Activated CD4-positive, alpha-beta T cell treated with anti-CD3 and anti-CD28 coated beads, Interleukin-2, amount 10 ng/mL, durations not matched to agents 24 days and 14 days (primary cell): ENCODE measurements at regions not wholly inside any gene's neighbourhood (a gene's known extent, or its start where the extent isn't known, plus 50 kb on each side); places are given as distances from the start of the nearest gene placed in this dataset.

Source experiments
- DNase-seq: peaks from one replicate; pipeline ENCODE4 v3.0.0; 2022
- H3K27ac Mint-ChIP-seq: one replicate; pipeline ENCODE4 v1.8.0; 2022; ENCODE audit warnings: mild to moderate bottlenecking, mixed read lengths
- H3K27me3 Mint-ChIP-seq: one replicate; pipeline ENCODE4 v1.8.0; 2022; ENCODE audit warnings: mixed read lengths
- H3K36me3 Mint-ChIP-seq: one replicate; pipeline ENCODE4 v1.8.0; 2022; ENCODE audit warnings: low read depth, mild to moderate bottlenecking, mixed read lengths
- H3K4me1 Mint-ChIP-seq: one replicate; pipeline ENCODE4 v1.8.0; 2021; ENCODE audit warnings: mixed read lengths
- H3K4me3 Mint-ChIP-seq: one replicate; pipeline ENCODE4 v1.8.0; 2022; ENCODE audit warnings: mild to moderate bottlenecking, moderate library complexity, mixed read lengths
- H3K9me3 Mint-ChIP-seq: one replicate; pipeline ENCODE4 v1.8.0; 2021; ENCODE audit warnings: mixed read lengths
- intact Hi-C: fragments of 100-400 bp; cut with micrococcal nuclease; formaldehyde crosslinking; loops from one replicate; pipeline ENCODE4 v1.15.1; 2023

- Mint-ChIP-seq H3K4me1 (no peaks in the 10 kb centered on the region), H3K9me3 (no peaks in the 10 kb centered on the region), H3K27me3 (peaks cover 16% of the 10 kb centered on the region), H3K4me3 (no peak overlapping the region), H3K36me3 (no peaks in the 10 kb centered on the region), H3K27ac (no peak overlapping the region)
- intact Hi-C loops: no loop called here
- DNase-seq: no peak
These were observed 118.4 kb upstream of the SLC7A1 start for GRCh38 chr13:29713839-29714238.

DNA sequence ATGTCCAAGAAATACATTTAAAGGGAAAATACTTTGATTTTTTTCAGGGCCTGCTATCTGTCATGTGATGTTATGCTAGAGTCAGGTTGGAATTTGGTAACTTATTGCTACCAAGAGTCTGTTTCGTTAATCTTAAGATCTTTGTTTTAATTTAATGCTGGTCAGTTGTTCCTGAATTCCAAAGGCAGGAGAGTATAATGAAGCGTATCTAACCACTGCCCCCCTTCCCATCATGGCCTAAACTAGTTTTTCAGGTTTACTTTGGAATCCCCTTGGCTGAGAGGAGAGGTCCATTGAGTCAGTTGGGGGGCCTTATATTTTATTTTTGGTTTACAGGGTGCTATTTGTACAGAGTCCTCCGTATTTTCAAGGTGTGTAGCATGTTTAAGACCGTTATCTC, 116.3 kb upstream of the SLC7A1 start:
- intact Hi-C loops: no loop called here
- H3K4me3 Mint-ChIP-seq: no peak overlapping the region
- no peaks in the 10 kb centered on the region for H3K9me3 Mint-ChIP-seq
- H3K27ac Mint-ChIP-seq: no peak overlapping the region
- peaks cover 13% of the 10 kb centered on the region for H3K27me3 Mint-ChIP-seq
- H3K4me1 Mint-ChIP-seq: no peaks in the 10 kb centered on the region
- DNase-seq: no peak
- H3K36me3 Mint-ChIP-seq: no peaks in the 10 kb centered on the region

DNA sequence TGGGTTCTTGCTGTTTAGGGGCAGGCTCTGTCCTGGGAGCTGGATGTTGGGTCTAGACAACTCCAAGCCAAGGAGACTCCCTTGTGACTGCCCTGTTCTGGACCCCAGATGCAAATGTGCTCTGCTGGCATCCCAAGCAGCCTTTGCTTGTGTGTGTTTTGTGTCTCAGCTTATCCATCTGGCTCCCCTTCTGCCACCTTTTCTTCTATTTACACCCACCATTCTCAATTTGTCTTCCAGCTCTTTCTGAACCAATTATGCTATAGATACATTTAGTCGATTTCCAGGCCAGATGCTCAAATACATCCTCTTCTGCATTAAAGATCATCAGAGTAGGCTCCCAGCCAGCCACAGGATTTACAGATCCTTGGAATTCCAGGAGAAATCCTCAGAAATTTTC, 115.0 kb upstream of the SLC7A1 start:
- Mint-ChIP-seq H3K4me1 (no peaks in the 10 kb centered on the region), H3K9me3 (no peaks in the 10 kb centered on the region), H3K27me3 (peaks cover 13% of the 10 kb centered on the region), H3K36me3 (no peaks in the 10 kb centered on the region), H3K4me3 (no peak overlapping the region), H3K27ac (no peak overlapping the region)
- intact Hi-C loops: no loop called here
- DNase-seq: no peak

GRCh38 chr13:29709407-29710069, 114.0 kb upstream of the SLC7A1 start:
- no peaks in the 10 kb centered on the region for H3K4me1 Mint-ChIP-seq
- no peaks in the 10 kb centered on the region for H3K9me3 Mint-ChIP-seq
- H3K27me3 Mint-ChIP-seq: peaks cover 13% of the 10 kb centered on the region
- no peaks in the 10 kb centered on the region for H3K36me3 Mint-ChIP-seq
- intact Hi-C loops: loop anchor here (2.0 to 5.0 kb wide), 2 partner anchors 201 to 252 kb away; no protein-coding TSS in a partner anchor
- H3K27ac Mint-ChIP-seq: no peak overlapping the region
- H3K4me3 Mint-ChIP-seq: no peak overlapping the region
- DNase-seq: no peak

DNA sequence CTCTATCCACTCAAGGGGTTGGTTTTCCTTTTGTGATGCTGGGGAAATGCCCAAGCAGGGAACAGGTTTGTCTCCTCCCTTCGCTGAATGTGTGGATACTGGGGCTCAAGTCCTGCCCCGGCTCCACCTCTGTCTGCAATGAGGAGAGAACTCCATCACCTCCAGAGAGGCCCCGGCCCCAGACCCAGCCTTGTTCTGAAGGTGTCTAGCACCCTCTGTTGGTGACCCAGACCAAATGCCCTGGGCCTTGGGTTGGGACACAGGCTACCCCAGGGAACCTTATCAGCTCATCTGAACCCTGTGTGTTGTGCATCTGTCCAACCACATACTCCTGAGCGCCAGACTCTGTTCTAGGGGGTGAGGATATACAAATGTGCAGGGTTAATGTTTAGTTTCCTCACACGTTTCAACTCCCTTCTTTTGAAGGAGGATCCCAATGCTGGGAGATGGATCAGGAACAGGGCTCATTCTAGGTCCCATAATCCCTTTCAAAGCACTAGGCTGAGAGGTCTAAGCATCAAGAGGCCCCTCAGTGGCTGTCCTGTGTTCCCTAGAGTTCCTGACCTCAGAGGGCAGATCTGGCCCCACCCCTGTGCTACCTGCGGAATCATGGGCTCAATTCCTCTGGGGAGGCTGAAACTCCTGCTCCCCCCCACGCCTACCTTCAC, 112.5 kb upstream of the SLC7A1 start:
- Mint-ChIP-seq H3K4me3 (no peak overlapping the region), H3K27me3 (peaks cover 27% of the 10 kb centered on the region), H3K27ac (no peak overlapping the region), H3K36me3 (no peaks in the 10 kb centered on the region), H3K9me3 (no peaks in the 10 kb centered on the region), H3K4me1 (no peaks in the 10 kb centered on the region)
- peak; percentile 84 for DNase-seq
- intact Hi-C loops: loop anchor here (1.0 to 5.0 kb wide), 3 partner anchors 199 to 251 kb away; no protein-coding TSS in a partner anchor

GRCh38 chr13:29706923-29707322, 111.4 kb upstream of the SLC7A1 start:
- peaks cover 30% of the 10 kb centered on the region for H3K27me3 Mint-ChIP-seq
- intact Hi-C loops: loop anchor here (5.0 kb wide), 1 partner anchor 250 kb away; no protein-coding TSS in a partner anchor
- no peaks in the 10 kb centered on the region for H3K9me3 Mint-ChIP-seq
- DNase-seq: no peak
- no peaks in the 10 kb centered on the region for H3K4me1 Mint-ChIP-seq
- no peak overlapping the region for H3K27ac Mint-ChIP-seq
- no peak overlapping the region for H3K4me3 Mint-ChIP-seq
- H3K36me3 Mint-ChIP-seq: no peaks in the 10 kb centered on the region

- H3K27me3 Mint-ChIP-seq: peaks cover 37% of the 10 kb centered on the region
- intact Hi-C loops: loop anchor here (5.0 kb wide), 1 partner anchor 247 kb away; no protein-coding TSS in a partner anchor
- H3K9me3 Mint-ChIP-seq: no peaks in the 10 kb centered on the region
- H3K36me3 Mint-ChIP-seq: no peaks in the 10 kb centered on the region
- H3K4me3 Mint-ChIP-seq: no peak overlapping the region
- no peak overlapping the region for H3K27ac Mint-ChIP-seq
- H3K4me1 Mint-ChIP-seq: no peaks in the 10 kb centered on the region
- DNase-seq: no peak
These were observed 109.2 kb upstream of the SLC7A1 start for GRCh38 chr13:29704648-29705047.

GRCh38 chr13:29703421-29703820, 107.9 kb upstream of the SLC7A1 start:
- no peak overlapping the region for H3K27ac Mint-ChIP-seq
- no peaks in the 10 kb centered on the region for H3K4me1 Mint-ChIP-seq
- intact Hi-C loops: no loop called here
- H3K27me3 Mint-ChIP-seq: peaks cover 37% of the 10 kb centered on the region
- no peak overlapping the region for H3K4me3 Mint-ChIP-seq
- H3K9me3 Mint-ChIP-seq: no peaks in the 10 kb centered on the region
- no peak for DNase-seq
- H3K36me3 Mint-ChIP-seq: no peaks in the 10 kb centered on the region

DNA sequence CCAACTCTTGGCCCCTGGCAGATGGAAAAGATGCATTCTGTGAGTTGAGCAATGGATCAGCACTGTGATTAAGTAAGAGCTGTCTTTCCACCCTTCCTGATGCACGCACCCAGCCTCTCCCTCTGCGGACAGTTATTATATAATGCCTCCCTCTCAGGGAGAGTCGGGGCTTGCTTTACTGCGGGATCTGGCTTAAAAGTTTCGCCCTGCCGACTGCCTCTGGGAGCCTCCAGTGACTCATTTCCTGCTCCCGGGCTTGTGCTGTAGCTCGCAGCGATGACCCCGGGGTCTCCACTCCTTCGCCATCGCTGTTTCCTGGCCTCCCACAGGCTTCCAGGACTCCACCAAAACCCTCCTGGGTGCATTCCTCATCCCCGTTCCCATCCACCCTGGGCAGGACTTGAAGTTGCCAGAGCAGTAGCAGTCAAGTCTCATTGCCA, 107.4 kb upstream of the SLC7A1 start:
- Mint-ChIP-seq H3K27ac (no peak overlapping the region), H3K36me3 (no peaks in the 10 kb centered on the region), H3K4me1 (no peaks in the 10 kb centered on the region), H3K27me3 (peaks cover 37% of the 10 kb centered on the region), H3K4me3 (no peak overlapping the region), H3K9me3 (no peaks in the 10 kb centered on the region)
- DNase-seq: no peak
- intact Hi-C loops: no loop called here

GRCh38 chr13:29698106-29698505, 102.6 kb upstream of the SLC7A1 start:
- no peaks in the 10 kb centered on the region for H3K9me3 Mint-ChIP-seq
- no peak overlapping the region for H3K4me3 Mint-ChIP-seq
- no peak for DNase-seq
- H3K27me3 Mint-ChIP-seq: peaks cover 35% of the 10 kb centered on the region
- H3K36me3 Mint-ChIP-seq: no peaks in the 10 kb centered on the region
- H3K4me1 Mint-ChIP-seq: no peaks in the 10 kb centered on the region
- intact Hi-C loops: no loop called here
- H3K27ac Mint-ChIP-seq: no peak overlapping the region

- H3K9me3 Mint-ChIP-seq: no peaks in the 10 kb centered on the region
These were observed 101.1 kb upstream of the SLC7A1 start for GRCh38 chr13:29696606-29697005.

GRCh38 chr13:29693275-29693945, 97.9 kb upstream of the SLC7A1 start:
- DNase-seq: no peak
- H3K27ac Mint-ChIP-seq: no peak overlapping the region
- no peaks in the 10 kb centered on the region for H3K4me1 Mint-ChIP-seq
- no peak overlapping the region for H3K4me3 Mint-ChIP-seq
- intact Hi-C loops: no loop called here
- H3K27me3 Mint-ChIP-seq: peaks cover 26% of the 10 kb centered on the region
- H3K9me3 Mint-ChIP-seq: no peaks in the 10 kb centered on the region
- H3K36me3 Mint-ChIP-seq: no peaks in the 10 kb centered on the region

More at GRCh38 chr13:29696606-29697005, 101.1 kb upstream of the SLC7A1 start:
- DNase-seq: no peak
- H3K4me3 Mint-ChIP-seq: no peak overlapping the region
- no peaks in the 10 kb centered on the region for H3K36me3 Mint-ChIP-seq
- H3K4me1 Mint-ChIP-seq: no peaks in the 10 kb centered on the region
- H3K27me3 Mint-ChIP-seq: peaks cover 31% of the 10 kb centered on the region
- no peak overlapping the region for H3K27ac Mint-ChIP-seq
- intact Hi-C loops: no loop called here

DNA sequence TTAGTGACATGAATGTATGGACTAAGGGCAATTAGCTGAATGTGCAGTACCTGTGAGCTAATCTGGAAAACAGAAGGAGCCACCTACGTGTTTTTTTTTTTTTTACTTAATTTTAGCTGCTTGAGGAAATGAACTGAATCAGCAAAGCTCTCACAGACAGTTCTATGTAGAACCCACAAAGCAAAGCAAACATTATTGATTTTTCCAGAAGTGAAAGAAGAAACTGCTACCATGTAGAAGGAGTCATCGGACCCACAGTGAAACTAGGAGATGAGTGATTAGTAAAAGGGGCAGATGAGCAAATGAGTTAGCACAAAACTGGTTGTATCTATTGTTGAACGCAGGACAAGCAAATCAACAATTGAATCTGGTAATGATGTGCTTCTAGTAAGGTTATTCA, 94.1 kb upstream of the SLC7A1 start:
- Mint-ChIP-seq H3K27me3 (peaks cover 20% of the 10 kb centered on the region), H3K4me3 (no peak overlapping the region), H3K27ac (no peak overlapping the region), H3K36me3 (no peaks in the 10 kb centered on the region), H3K4me1 (no peaks in the 10 kb centered on the region), H3K9me3 (no peaks in the 10 kb centered on the region)
- intact Hi-C loops: no loop called here
- DNase-seq: no peak

- no peak overlapping the region for H3K27ac Mint-ChIP-seq
- peaks cover 21% of the 10 kb centered on the region for H3K27me3 Mint-ChIP-seq
- intact Hi-C loops: no loop called here
- H3K4me3 Mint-ChIP-seq: no peak overlapping the region
- no peak for DNase-seq
- no peaks in the 10 kb centered on the region for H3K36me3 Mint-ChIP-seq
- H3K4me1 Mint-ChIP-seq: no peaks in the 10 kb centered on the region
- no peaks in the 10 kb centered on the region for H3K9me3 Mint-ChIP-seq
These were observed 92.7 kb upstream of the SLC7A1 start for GRCh38 chr13:29688193-29688592.
